ENCODE measurements at regions not wholly inside any gene's neighbourhood (a gene's known extent, or its start where the extent isn't known, plus 50 kb on each side); places are given as distances from the start of the nearest gene placed in this dataset.

- TF ChIP-seq RAD21 (IDR thresholded peaks at IDR 0.05) (no peak), ATF3 (IDR thresholded peaks at IDR 0.05) (no peak), CTCF (IDR thresholded peaks at IDR 0.05; ENCODE audit: low read depth, low read length, missing input control) (no peak), TAF1 (conservative IDR thresholded peaks at IDR 0.05) (no peak)
Observed at GRCh38 chr5:105940181-105940580, 1730.6 kb downstream of the EFNA5 start.

Measured in liver (tissue), 3 donors.